IMR-90 (cell line): ENCODE measurements at regions not wholly inside any gene's neighbourhood (a gene's known extent, or its start where the extent isn't known, plus 50 kb on each side); places are given as distances from the start of the nearest gene placed in this dataset.

Experiments used
- ATAC-seq: fragments of 200-7000 bp; cut with Tn5 transposase; 2 replicates; pipeline ENCODE4 v1.9.1; 2020; ENCODE audit warnings: low read depth, mild to moderate bottlenecking, moderate library complexity
- BruUV-seq: library from RNA; stranded (reverse); fragments of 400-500 nt; replicated peaks from 2 replicates; lab custom pipeline; 2021; lab: Mats Ljungman, UMichigan
- CTCF ChIA-PET: fragments of 300-600 bp; formaldehyde crosslinking; extraction: SDS; loops from one replicate; lab custom pipeline; 2021; ENCODE audit warnings: antibody characterized with exemption; lab: Yijun Ruan, JAX
- POLR2A ChIA-PET: fragments of 300-600 bp; sonication (Branson Sonifier 250); formaldehyde crosslinking; loops from one replicate; lab custom pipeline; 2022; ENCODE audit warnings: antibody characterized with exemption; ENCODE audit not compliant: unreplicated experiment; lab: Charles Lee
- DNase-seq: peaks from one replicate; pipeline ENCODE4 v3.0.0; 2013
- H2AFZ ChIP-seq: replicated peaks from 2 replicates; pipeline ENCODE3; 2013; ENCODE audit warnings: low read length, mild to moderate bottlenecking; ENCODE audit not compliant: poor library complexity
- H2AK5ac ChIP-seq: 2 replicates; pipeline ENCODE4 v1.6.1; 2013; ENCODE audit warnings: low read depth, low read length, inconsistent platforms
- H2AK9ac ChIP-seq: replicated peaks from 2 replicates; pipeline ENCODE3; 2013; ENCODE audit warnings: mild to moderate bottlenecking, low read depth, low read length, moderate library complexity; ENCODE audit not compliant: poor library complexity
- H2BK120ac ChIP-seq: 2 replicates; pipeline ENCODE4 v1.6.1; 2013; ENCODE audit warnings: low read depth, low read length, inconsistent platforms
- H2BK15ac ChIP-seq: 3 replicates; pipeline ENCODE4 v1.6.1; 2013; ENCODE audit warnings: low read depth, low read length, inconsistent platforms
- H2BK20ac ChIP-seq: 2 replicates; pipeline ENCODE4 v1.6.1; 2013; ENCODE audit warnings: low read depth, mild to moderate bottlenecking, inconsistent platforms, low read length, moderate library complexity
- H2BK5ac ChIP-seq: 2 replicates; pipeline ENCODE4 v1.6.1; 2013; ENCODE audit warnings: mild to moderate bottlenecking, low read depth, low read length, inconsistent platforms; ENCODE audit not compliant: poor library complexity, severe bottlenecking
- H3K14ac ChIP-seq: replicated peaks from 2 replicates; pipeline ENCODE4 v1.6.1; 2013; ENCODE audit warnings: low read depth, low read length, inconsistent platforms
- H3K18ac ChIP-seq: 2 replicates; pipeline ENCODE4 v1.6.1; 2013; ENCODE audit warnings: low read depth, low read length, control low read depth
- H3K23ac ChIP-seq: 2 replicates; pipeline ENCODE4 v1.6.1; 2013; ENCODE audit warnings: low read depth, low read length, inconsistent platforms
- H3K27ac ChIP-seq: 2 replicates; pipeline ENCODE4 v1.5.1; 2013; ENCODE audit warnings: mild to moderate bottlenecking, control low read depth, low read length; ENCODE audit not compliant: insufficient read depth
- H3K27me3 ChIP-seq: 2 replicates; pipeline ENCODE4 v1.6.1; 2013; ENCODE audit warnings: low read length; ENCODE audit not compliant: control insufficient read depth, insufficient read depth
- H3K36me3 ChIP-seq: 2 replicates; pipeline ENCODE4 v1.6.1; 2013; ENCODE audit warnings: low read length, mixed read lengths; ENCODE audit not compliant: control insufficient read depth, insufficient read depth
- H3K4ac ChIP-seq: 2 replicates; pipeline ENCODE4 v1.6.1; 2013; ENCODE audit warnings: low read depth, low read length, inconsistent platforms
- H3K4me1 ChIP-seq: 2 replicates; pipeline ENCODE4 v1.6.1; 2013; ENCODE audit warnings: low read length, mixed read lengths; ENCODE audit not compliant: control insufficient read depth, insufficient read depth
- H3K4me2 ChIP-seq: 2 replicates; pipeline ENCODE4 v1.6.1; 2013; ENCODE audit warnings: low read depth, mild to moderate bottlenecking, control low read depth, low read length, moderate library complexity
- H3K4me3 ChIP-seq: 2 replicates; pipeline ENCODE4 v1.5.1; 2013; ENCODE audit warnings: low read depth, mild to moderate bottlenecking, control low read depth, low read length, moderate library complexity; ENCODE audit not compliant: insufficient read depth
- H3K56ac ChIP-seq: 2 replicates; pipeline ENCODE4 v1.6.1; 2013; ENCODE audit warnings: low read length, inconsistent platforms; ENCODE audit not compliant: insufficient read depth; ENCODE audit errors: extremely low read depth
- H3K79me1 ChIP-seq, 2 experiments: 2 replicates each; pipeline ENCODE4 v1.6.1; 2013; ENCODE audit warnings: low read length in 2 of 2, inconsistent platforms in 1 of 2, low read depth in 1 of 2
- H3K9ac ChIP-seq: 2 replicates; pipeline ENCODE4 v1.6.1; 2013; ENCODE audit warnings: low read depth, low read length, control low read depth
- H3K9me1 ChIP-seq: 2 replicates; pipeline ENCODE4 v1.6.1; 2013; ENCODE audit warnings: low read length, inconsistent platforms; ENCODE audit not compliant: insufficient read depth
- H3K9me3 ChIP-seq: 2 replicates; pipeline ENCODE4 v1.6.1; 2013; ENCODE audit warnings: low read length; ENCODE audit not compliant: control insufficient read depth, insufficient read depth
- H4K20me1 ChIP-seq: 2 replicates; pipeline ENCODE4 v1.6.1; 2013; ENCODE audit warnings: low read length, inconsistent platforms; ENCODE audit not compliant: insufficient read depth
- H4K5ac ChIP-seq: 2 replicates; pipeline ENCODE4 v1.6.1; 2013; ENCODE audit warnings: mild to moderate bottlenecking, low read depth, low read length, control low read depth
- H4K8ac ChIP-seq, 2 experiments: 2 replicates each; pipeline ENCODE4 v1.6.1; 2013; ENCODE audit warnings: low read depth in 2 of 2, low read length in 2 of 2, control low read depth in 1 of 2, inconsistent platforms in 1 of 2
- H4K91ac ChIP-seq: 2 replicates; pipeline ENCODE4 v1.6.1; 2013; ENCODE audit warnings: low read depth, low read length, inconsistent platforms; ENCODE audit not compliant: insufficient read depth
- NFE2L2 ChIP-seq: fragments of 150-350 bp; IDR thresholded peaks from 2 replicates; pipeline ENCODE4 v1.6.1; 2016; ENCODE audit warnings: low read depth, mild to moderate bottlenecking, low read length
- POLR2A ChIP-seq: IDR thresholded peaks from 2 replicates; pipeline ENCODE4 v1.6.1; 2012; ENCODE audit warnings: mild to moderate bottlenecking, low read depth, low read length
- WGBS, 2 experiments: methylation state at CpG; one replicate each; pipeline versions ENCODE4 v1.1.5 to v1.1.7; 2013; ENCODE audit warnings: missing lambda C conversion rate in 2 of 2; ENCODE audit not compliant: insufficient read length in 1 of 2; ENCODE audit errors: extremely low coverage in 2 of 2; 5-methylcytosine and 5-hydroxymethylcytosine counted together
- dilution Hi-C: fragments of 300-500 bp; cut with HindIII; formaldehyde crosslinking; loops from one replicate; pipeline ENCODE4 v1.14.3; 2018; ENCODE audit warnings: low sequenced_read_pairs; ENCODE audit not compliant: unreplicated experiment
- in situ Hi-C: fragments of 300-500 bp; cut with MboI; formaldehyde crosslinking; loops from 3 replicates; pipeline ENCODE4 v1.14.3; 2019; ENCODE audit warnings: low sequenced_read_pairs, inconsistent platforms, mixed read lengths
- intact Hi-C: fragments of 100-400 bp; cut with micrococcal nuclease; formaldehyde crosslinking; loops from 2 replicates; pipeline ENCODE4 v1.10.0; 2022
- TF ChIP-seq, protein P1 (sequence below): fragments of 150-350 bp; IDR thresholded peaks from 2 replicates; pipeline ENCODE4 v1.6.1; 2017; ENCODE audit warnings: mild to moderate bottlenecking, antibody characterized with exemption, low read length, low read depth

DNA sequence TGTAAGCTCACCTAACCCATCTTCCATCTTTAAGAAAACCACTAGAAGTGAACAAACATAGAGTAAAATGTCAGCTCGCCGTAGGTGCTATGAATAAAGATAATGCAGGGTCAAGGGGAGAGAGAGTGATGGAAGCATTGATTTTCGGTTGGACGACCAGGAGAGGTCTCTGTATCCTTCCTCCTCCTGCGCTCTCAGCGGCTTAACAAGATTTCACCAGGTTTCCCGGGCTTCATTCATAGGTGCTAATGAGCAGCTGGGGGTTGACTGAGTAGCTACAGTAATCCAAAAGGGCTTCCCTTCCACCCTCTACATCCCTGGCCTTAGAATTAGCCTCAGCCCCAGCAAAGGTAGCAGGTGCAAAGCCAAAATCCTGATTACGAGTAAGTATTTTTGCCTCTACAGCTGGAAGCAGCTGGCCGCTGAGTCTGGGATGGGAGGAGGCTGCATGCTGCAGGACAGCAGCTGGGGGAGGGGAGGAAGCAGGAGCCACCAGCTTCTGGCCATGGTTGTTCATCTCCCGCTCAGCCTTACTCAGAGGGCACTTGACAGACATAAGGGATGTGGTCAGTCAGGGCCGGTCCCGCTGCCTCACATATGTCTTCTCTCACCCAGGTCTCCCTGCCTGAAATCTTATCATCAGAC, 112.0 kb upstream of the IL12B start:
- Histone ChIP-seq H3K4ac (no peak overlapping the region), H4K5ac (no peak overlapping the region), H2BK5ac (no peak overlapping the region), H3K9ac (no peak overlapping the region), H3K23ac (no peak overlapping the region), H2AFZ (peak overlapping the region; percentile 59), H3K36me3 (no peaks in the 10 kb centered on the region), H3K79me1 (no peaks in the 10 kb centered on the region), H4K20me1 (no peaks in the 10 kb centered on the region), H3K27me3 (peaks cover 7% of the 10 kb centered on the region; the same call in 1 of the 2 replicates), H2AK5ac (no peak overlapping the region), H2AK9ac (no peak overlapping the region), H2BK120ac (no peak overlapping the region), H3K9me1 (no peaks in the 10 kb centered on the region), H2BK15ac (no peak overlapping the region), H3K4me1 (peaks cover 3% of the 10 kb centered on the region; the same call in 1 of the 2 replicates), H3K9me3 (no peaks in the 10 kb centered on the region), H3K56ac (no peak overlapping the region), H3K4me3 (no peak overlapping the region), H4K8ac (no peak overlapping the region), H2BK20ac (no peak overlapping the region), H3K4me2 (no peak overlapping the region), H3K14ac (no peak overlapping the region), H3K18ac (no peak overlapping the region), H3K27ac (no peak overlapping the region), H4K91ac (no peak overlapping the region)
- intact Hi-C loops (loop anchor here (5.0 kb wide), 4 partner anchors 285 to 950 kb away; no protein-coding TSS in a partner anchor), in situ Hi-C loops (loop anchor here (10.0 to 25.0 kb wide), 3 partner anchors 288 to 895 kb away; no protein-coding TSS in a partner anchor), dilution Hi-C loops (no loop called here)
- whole genome bisulfite sequencing, 2 experiments: 20% methylated on average over 1 of the region's 12 CpGs; no CpG with 5 or more reads in 1 of the 2 experiments
- DNase-seq (peak; percentile 23), ATAC-seq (peak; percentile 37; the same call in 1 of the 2 replicates)
- BruUV-seq: no TSS peak
- POLR2A ChIA-PET: no interaction called here
- TF ChIP-seq POLR2A: no peak
- TF ChIP-seq, protein P1, sequence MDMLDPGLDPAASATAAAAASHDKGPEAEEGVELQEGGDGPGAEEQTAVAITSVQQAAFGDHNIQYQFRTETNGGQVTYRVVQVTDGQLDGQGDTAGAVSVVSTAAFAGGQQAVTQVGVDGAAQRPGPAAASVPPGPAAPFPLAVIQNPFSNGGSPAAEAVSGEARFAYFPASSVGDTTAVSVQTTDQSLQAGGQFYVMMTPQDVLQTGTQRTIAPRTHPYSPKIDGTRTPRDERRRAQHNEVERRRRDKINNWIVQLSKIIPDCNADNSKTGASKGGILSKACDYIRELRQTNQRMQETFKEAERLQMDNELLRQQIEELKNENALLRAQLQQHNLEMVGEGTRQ: no peak
- no peak for TF ChIP-seq NFE2L2
- CTCF ChIA-PET: no interaction called here
